HL-60 (cell line): ENCODE measurements at regions not wholly inside any gene's neighbourhood (a gene's known extent, or its start where the extent isn't known, plus 50 kb on each side); places are given as distances from the start of the nearest gene placed in this dataset.
A peak's percentile ranks its signal among the peaks of the same experiment; 100 is the strongest.

ENCODE experiments used
- CTCF ChIP-seq: IDR thresholded peaks from one replicate; pipeline ENCODE4 v1.5.1; 2011; ENCODE audit warnings: low read length, control low read depth, inconsistent platforms; ENCODE audit not compliant: insufficient read depth
- GABPA ChIP-seq: IDR thresholded peaks from 2 replicates; pipeline ENCODE4 v1.6.1; 2012; ENCODE audit warnings: low read depth
- POLR2AphosphoS5 ChIP-seq: IDR thresholded peaks from 2 replicates; pipeline ENCODE4 v1.6.1; 2012; ENCODE audit warnings: low read depth
- REST ChIP-seq: IDR thresholded peaks from 2 replicates; pipeline ENCODE4 v1.6.1; 2012; ENCODE audit warnings: low read depth; ENCODE audit not compliant: insufficient replicate concordance
- SPI1 ChIP-seq: IDR thresholded peaks from 2 replicates; pipeline ENCODE4 v1.6.1; 2012; ENCODE audit warnings: low read depth, mild to moderate bottlenecking, borderline replicate concordance

GRCh38 chr3:147191795-147192385 is 214.5 kb downstream of the ZIC4 start:
- TF ChIP-seq CTCF, result peak; percentile 64
- no peak for TF ChIP-seq POLR2AphosphoS5
- no peak for TF ChIP-seq GABPA
- TF ChIP-seq REST, result no peak
- no peak for TF ChIP-seq SPI1
